Mesothelial cell of epicardium (in vitro differentiated cells): ENCODE measurements at regions not wholly inside any gene's neighbourhood (a gene's known extent, or its start where the extent isn't known, plus 50 kb on each side); places are given as distances from the start of the nearest gene placed in this dataset.

Source experiments
- DNase-seq, 2 experiments: peaks; one replicate each; pipeline ENCODE4 v3.0.0; 2021; ENCODE audit warnings: low spot score in 2 of 2; ENCODE audit not compliant: unreplicated experiment in 2 of 2
- H3K27ac Mint-ChIP-seq: 2 replicates; pipeline ENCODE4 v1.8.0; 2021; ENCODE audit warnings: mixed read lengths
- H3K27me3 Mint-ChIP-seq: 2 replicates; pipeline ENCODE4 v1.8.0; 2021; ENCODE audit warnings: low read depth, mixed read lengths
- H3K36me3 Mint-ChIP-seq: 2 replicates; pipeline ENCODE4 v1.8.0; 2021; ENCODE audit warnings: mixed read lengths
- H3K4me1 Mint-ChIP-seq: 2 replicates; pipeline ENCODE4 v1.8.0; 2021; ENCODE audit warnings: mixed read lengths
- H3K4me3 Mint-ChIP-seq: 2 replicates; pipeline ENCODE4 v1.8.0; 2021; ENCODE audit warnings: mild to moderate bottlenecking, moderate library complexity, mixed read lengths
- H3K9me3 Mint-ChIP-seq: 2 replicates; pipeline ENCODE4 v1.8.0; 2021; ENCODE audit warnings: mixed read lengths
- TF ChIP-seq, protein P1 (sequence below): fragments of 200-600 bp; sonication (generic); IDR thresholded peaks from one replicate; pipeline ENCODE4 v1.5.0; 2021; ENCODE audit warnings: antibody characterized with exemption; ENCODE audit not compliant: unreplicated experiment

DNA sequence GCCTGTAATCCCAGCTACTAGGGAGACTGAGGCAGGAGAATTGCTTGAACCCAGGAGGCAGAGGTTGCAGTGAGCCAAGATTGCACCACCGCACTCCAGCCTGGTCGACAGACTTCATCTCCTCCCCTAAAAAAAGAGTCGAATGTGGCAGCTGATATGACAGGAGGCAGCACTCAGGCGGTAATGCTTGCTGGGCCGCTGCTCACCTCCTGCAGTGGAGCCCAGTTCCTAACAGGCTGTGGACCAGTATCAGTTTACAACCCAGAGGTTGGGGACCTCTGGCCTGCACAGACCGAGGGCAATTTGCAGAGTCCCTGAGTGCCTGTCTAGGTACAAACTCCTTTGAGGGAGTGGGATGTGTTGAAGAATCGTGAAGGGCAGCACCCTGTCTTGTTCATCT, 136.2 kb downstream of the SMAD6 start:
- Mint-ChIP-seq H3K27ac (no peak overlapping the region), H3K36me3 (no peaks in the 10 kb centered on the region), H3K4me3 (no peak overlapping the region), H3K4me1 (peaks cover 55% of the 10 kb centered on the region), H3K27me3 (no peaks in the 10 kb centered on the region), H3K9me3 (no peaks in the 10 kb centered on the region)
- DNase-seq: no peak
- TF ChIP-seq, protein P1, sequence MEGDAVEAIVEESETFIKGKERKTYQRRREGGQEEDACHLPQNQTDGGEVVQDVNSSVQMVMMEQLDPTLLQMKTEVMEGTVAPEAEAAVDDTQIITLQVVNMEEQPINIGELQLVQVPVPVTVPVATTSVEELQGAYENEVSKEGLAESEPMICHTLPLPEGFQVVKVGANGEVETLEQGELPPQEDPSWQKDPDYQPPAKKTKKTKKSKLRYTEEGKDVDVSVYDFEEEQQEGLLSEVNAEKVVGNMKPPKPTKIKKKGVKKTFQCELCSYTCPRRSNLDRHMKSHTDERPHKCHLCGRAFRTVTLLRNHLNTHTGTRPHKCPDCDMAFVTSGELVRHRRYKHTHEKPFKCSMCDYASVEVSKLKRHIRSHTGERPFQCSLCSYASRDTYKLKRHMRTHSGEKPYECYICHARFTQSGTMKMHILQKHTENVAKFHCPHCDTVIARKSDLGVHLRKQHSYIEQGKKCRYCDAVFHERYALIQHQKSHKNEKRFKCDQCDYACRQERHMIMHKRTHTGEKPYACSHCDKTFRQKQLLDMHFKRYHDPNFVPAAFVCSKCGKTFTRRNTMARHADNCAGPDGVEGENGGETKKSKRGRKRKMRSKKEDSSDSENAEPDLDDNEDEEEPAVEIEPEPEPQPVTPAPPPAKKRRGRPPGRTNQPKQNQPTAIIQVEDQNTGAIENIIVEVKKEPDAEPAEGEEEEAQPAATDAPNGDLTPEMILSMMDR: no peak

DNA sequence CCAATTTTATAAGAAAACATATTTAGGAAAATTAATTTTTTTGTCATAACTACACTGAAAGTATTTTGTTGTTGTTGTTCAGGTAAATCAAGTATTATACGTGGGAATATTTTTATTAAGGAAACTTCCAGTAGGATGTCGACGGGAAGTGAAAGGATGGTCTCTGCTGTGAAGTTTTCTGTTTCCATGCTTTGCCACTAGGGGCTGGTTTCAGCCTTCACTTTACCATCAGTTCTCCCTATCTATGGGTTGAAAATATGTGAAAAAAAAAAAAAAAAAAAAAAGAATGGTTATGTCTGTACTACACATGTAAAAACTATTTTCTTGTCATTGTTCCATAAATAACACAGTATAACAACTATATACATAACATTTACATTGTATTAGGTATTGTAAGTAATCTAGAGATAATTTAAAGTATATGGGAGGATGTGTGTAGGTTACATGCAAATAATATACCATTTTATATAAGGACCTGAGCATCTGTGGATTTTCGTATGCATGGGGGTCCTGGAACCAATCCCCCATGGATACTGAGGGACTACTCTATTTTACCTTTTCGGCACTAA, 136.7 kb downstream of the SMAD6 start:
- Mint-ChIP-seq H3K4me3 (no peak overlapping the region), H3K36me3 (no peaks in the 10 kb centered on the region), H3K4me1 (peaks cover 55% of the 10 kb centered on the region), H3K9me3 (no peaks in the 10 kb centered on the region), H3K27ac (peak overlapping the region; percentile 73), H3K27me3 (no peaks in the 10 kb centered on the region)
- no peak for DNase-seq
- TF ChIP-seq, protein P1: peak; percentile 77

DNA sequence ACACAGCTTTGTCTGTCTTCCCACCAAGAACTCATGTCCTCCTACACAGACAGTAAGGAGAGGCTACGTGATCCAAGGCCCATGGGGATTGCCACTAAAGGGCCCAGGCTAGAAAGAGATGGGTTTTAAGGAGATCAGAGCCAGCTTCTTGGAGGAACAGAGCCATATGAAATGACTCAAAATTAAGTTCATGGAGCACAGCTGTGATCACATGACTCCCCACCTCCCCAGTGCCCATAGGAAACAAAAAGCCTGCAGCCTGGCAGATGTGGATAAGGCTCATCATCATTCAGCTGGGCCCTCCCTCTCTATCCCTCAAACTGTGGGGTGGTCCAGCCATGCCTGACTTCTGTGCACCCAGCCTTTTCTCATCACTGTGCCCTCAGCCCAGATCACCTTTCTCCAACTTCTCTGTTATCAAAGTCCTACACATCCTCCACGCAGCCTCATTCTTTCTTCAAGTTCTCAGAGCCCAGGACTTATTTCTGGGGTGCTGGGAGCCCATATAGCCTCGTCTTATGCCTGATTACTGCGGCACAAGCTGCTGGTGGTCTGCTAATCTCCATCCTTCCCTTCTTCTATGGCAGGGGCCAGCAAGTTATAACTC, 137.6 kb downstream of the SMAD6 start:
- no peak for DNase-seq
- TF ChIP-seq, protein P1: no peak
- Mint-ChIP-seq H3K27me3 (no peaks in the 10 kb centered on the region), H3K27ac (peak overlapping the region; percentile 73), H3K36me3 (no peaks in the 10 kb centered on the region), H3K4me1 (peaks cover 59% of the 10 kb centered on the region), H3K4me3 (no peak overlapping the region), H3K9me3 (no peaks in the 10 kb centered on the region)

DNA sequence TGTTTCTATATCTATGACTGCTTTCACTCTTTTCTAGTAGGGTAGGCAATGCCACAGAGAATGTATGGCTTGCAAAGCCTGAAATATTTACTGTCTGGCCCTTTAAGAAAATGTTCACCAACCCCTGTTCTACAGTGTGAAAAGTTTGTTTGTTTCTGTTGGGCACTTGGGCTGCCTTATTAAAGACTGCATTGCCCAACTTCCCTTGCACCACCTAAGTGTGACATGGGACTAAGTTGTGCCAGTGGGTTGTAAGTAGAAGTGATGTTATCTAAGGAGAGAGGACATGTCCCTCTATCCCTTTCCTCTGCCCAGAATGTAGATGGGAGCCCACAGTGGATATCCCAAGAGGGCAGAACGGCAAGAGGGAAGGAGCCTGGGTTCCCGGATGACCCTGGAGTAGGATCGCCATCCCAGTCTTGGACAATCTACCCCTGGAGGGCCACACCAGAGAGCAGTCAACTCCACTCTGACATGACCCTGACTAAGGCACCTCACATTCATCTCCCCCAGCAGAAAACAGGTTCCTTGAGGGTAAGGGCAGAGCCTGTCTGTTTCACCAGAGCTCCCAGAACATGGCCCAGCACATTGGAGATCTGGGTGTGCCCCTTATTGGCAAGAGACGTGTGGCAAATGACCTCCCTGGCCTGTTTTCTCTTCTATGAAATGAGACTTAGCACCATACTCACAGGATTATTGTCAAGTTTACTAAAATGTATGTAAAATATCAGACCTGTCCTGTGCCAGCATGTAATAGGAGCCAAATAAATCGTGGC, 138.8 kb downstream of the SMAD6 start:
- Mint-ChIP-seq H3K4me1 (peaks cover 57% of the 10 kb centered on the region), H3K27me3 (no peaks in the 10 kb centered on the region), H3K4me3 (no peak overlapping the region), H3K9me3 (no peaks in the 10 kb centered on the region), H3K27ac (peak overlapping the region; percentile 99), H3K36me3 (no peaks in the 10 kb centered on the region)
- TF ChIP-seq, protein P1: no peak
- DNase-seq: no peak

DNA sequence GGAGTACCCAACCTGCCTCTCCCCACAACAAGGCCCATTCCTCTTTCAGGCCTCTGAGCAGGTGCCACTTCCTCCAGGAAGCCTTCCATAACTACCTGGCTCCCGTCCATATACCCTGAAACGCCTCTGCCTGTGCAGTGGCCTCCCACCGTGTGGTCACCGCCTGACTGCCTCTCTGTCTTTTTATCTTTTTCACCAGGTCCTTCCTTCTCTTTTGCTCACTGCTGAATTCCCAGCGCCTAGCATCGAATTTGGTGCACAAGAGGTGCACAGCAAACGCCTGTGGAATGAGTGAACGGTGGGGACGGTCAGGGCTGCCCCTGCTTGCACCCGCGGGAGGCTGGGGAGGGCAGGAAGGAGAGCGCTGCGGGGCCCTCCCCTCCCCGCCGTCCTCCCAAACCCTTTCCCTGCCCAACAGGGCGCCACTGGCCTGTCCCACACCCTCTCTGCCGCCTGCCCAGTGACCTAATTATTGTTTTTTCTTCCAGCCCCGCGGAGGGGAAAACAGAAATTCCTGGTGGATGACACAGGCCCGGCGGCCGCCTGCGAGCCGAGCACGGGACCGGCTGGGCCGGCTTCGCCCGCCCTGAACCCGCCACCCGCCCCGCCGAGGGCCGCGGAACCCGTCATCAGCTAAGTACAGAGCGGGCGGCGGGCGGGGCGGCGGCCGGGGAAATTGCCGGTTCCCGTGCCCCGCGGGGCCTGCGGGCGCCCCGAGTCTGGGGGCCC, 140.1 kb downstream of the SMAD6 start:
- TF ChIP-seq, protein P1: no peak
- no peaks in the 10 kb centered on the region for H3K9me3 Mint-ChIP-seq
- H3K27ac Mint-ChIP-seq: peak overlapping the region; percentile 99
- peak overlapping the region; percentile 48 for H3K4me3 Mint-ChIP-seq
- peak; percentile 76 to 87 for DNase-seq
- H3K4me1 Mint-ChIP-seq: peaks cover 64% of the 10 kb centered on the region
- no peaks in the 10 kb centered on the region for H3K27me3 Mint-ChIP-seq
- H3K36me3 Mint-ChIP-seq: no peaks in the 10 kb centered on the region
